ENCODE measurements at regions not wholly inside any gene's neighbourhood (a gene's known extent, or its start where the extent isn't known, plus 50 kb on each side); places are given as distances from the start of the nearest gene placed in this dataset.
A peak's percentile ranks its signal among the peaks of the same experiment; 100 is the strongest.

- DNase-seq: no peak
These were observed 324.9 kb upstream of the RUNX1 start for GRCh38 chr21:35373998-35374397.

- no peak for DNase-seq
These were observed 323.1 kb upstream of the RUNX1 start for GRCh38 chr21:35372201-35372600.

DNA sequence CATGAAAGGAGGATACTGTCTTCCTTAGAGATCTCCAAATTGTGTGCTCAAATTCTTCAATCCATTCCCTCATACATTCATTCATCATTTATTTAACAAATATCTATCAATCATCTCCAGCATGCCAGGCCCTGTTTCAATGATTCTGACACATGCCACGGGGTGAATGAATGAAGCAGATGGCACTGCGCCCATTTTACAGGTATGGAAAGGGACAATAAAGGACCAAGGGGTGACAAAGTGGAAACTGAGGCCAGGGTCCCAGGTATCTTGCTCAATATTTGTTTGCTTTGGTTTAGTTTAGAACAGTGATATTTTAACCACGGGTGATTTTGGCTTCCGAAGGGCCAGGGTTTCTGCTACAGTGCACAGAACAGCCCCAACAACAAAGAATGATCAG lies 321.6 kb upstream of the RUNX1 start:
- no peak for DNase-seq

GRCh38 chr21:35370071-35370470 lies 321.0 kb upstream of the RUNX1 start:
- no peak for DNase-seq

DNA sequence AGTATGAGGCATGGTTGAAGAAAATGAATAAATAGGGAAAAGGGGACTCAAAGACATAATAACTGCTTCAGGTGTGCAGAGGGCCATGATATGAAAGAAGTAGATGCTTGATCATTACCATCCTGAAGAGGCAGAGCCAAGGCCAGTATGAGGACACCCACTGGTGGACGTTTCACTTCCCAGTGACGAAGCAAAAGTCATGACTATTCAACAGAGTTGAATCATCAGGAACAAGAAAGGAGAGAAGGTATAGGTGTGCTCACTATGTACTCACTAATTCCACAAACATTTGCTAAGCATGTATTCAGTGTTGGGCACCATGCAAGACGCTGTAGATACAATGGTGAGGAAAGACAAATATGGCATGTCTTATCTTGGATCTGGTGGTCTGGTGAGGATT lies 319.2 kb upstream of the RUNX1 start:
- no peak for DNase-seq

DNA sequence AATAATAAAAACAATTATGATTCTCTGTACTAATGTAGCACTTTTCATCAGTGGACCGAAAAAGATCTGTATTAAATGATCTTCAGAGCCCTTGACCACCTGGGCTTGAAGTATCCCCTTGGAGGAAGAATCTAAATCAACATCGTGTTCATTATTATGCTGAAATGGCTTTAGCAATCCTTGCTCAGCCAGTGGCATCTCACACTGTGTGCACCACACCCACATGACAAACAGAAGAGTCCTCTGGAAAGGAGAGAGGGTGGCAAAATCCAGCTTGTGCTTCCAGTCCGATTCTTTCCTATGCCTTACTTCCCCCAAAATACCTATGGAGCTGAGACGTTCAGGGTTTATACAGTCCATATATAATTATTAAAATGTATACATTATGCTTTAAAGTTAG lies 318.5 kb upstream of the RUNX1 start:
- no peak for DNase-seq

- DNase-seq: peak; percentile 78
These were observed 317.4 kb upstream of the RUNX1 start for GRCh38 chr21:35366394-35367080.

DNA sequence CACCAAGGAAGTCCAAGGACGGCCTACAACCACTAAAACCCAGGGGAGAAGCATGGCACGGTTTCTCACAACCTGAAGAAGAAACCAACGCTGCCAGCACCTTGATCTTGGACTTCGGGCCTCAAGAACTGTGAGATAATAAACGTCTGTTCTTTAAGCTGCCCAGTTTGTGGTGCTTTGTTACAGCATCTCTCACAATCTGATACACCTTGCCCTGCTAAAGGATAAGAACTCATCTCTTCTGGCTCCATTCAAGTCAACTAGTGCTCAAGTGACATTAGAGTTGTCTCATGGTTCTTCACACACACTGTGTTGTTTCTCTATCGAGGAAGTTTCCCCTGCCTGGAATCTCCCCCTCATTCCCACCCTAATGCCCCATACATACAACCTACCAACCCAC lies 314.4 kb upstream of the RUNX1 start:
- no peak for DNase-seq

GRCh38 chr21:35361988-35362387 lies 312.9 kb upstream of the RUNX1 start:
- no peak for DNase-seq

GRCh38 chr21:35360870-35361570 lies 311.9 kb upstream of the RUNX1 start:
- no peak for DNase-seq

- no peak for DNase-seq
These were observed 310.0 kb upstream of the RUNX1 start for GRCh38 chr21:35359076-35359475.

DNA sequence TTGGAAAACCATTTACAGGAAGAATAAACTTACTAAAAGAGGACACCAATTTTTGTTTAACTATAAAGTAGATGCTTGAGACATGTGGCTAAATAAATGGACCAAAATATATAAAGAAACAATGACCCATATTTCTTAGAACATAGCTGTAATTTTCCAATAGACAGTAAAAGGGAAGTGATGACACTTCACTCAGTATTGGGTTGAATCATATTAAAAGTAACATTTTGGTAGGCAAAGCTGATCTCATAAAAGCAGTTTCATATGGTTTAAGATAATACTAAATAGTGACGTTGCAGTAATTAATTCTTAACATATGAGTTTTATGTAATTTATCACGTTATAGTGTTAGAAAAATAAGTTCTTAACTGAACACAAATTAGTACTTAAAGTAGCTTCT lies 308.9 kb upstream of the RUNX1 start:
- no peak for DNase-seq

DNA sequence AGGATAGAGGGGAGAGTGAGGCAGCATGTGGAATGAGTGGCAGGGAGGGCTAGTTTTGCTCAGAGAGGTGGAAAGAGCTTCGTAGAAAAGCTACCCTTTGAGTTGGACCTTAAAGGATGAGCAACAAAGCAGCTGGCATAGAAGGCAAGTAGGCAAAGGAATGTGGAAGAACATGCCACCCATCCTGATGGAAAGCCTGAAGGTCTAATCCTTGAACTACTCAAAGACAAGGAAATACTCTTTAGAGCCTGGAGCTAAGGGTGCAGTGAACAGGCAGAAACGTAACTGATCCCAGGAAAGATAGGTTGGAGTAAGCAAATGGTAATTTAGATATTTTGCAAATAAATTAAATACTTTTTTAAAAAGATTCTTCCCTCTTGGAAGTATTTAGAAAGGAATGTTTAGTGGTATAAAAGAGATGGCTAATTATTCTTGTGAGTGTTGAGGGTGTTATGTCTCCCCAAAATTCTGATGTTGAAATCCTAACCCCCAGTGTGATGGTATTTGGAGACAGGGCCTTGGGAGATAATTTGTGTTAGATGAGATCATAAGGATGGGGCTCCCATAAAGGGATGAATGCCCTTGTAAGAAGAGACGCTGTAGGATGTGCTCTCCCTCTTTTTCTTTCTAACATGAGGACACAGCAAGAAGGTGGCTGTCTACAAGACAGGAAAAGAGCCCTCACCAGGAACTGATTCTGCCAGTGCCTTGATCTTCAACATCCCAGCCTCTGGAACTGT lies 308.1 kb upstream of the RUNX1 start:
- DNase-seq: no peak

DNA sequence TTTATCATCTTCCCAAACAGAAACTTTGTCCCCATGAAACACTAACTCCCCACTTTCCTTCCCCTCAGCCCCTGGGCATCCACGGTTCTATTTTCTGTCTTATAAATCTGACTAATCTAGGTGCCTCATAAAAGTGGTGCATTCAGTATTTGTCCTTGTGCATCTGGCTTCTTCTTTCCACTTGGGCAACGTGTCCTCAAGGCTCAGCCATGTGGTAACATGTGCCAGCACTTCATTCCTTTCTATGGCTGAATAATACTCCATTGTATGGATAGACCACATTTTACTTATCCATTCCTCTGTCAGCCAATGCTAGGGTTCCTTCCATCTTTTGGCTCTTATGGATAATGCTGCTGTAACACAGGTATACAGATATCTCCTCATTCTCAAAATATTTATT lies 305.0 kb upstream of the RUNX1 start:
- DNase-seq: no peak

DNA sequence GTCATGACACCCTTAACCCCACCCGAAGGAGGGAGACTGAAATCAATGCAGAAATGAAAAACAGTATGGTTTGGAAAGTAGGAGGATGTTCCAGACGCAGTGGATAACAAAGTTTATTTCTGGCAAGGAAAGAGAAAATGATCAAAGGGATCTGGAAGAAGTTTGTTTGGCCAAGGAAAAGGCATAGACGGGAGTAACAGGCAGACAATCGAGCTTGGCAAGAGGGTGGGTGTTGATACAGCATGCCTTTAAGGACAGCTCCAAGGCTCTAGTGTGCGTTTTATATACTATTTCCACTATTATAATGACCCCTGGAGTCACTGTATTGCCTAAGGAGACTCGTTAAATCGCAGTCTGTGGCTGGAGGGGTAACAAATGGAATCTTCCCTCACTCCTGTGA lies 303.7 kb upstream of the RUNX1 start:
- no peak for DNase-seq

DNA sequence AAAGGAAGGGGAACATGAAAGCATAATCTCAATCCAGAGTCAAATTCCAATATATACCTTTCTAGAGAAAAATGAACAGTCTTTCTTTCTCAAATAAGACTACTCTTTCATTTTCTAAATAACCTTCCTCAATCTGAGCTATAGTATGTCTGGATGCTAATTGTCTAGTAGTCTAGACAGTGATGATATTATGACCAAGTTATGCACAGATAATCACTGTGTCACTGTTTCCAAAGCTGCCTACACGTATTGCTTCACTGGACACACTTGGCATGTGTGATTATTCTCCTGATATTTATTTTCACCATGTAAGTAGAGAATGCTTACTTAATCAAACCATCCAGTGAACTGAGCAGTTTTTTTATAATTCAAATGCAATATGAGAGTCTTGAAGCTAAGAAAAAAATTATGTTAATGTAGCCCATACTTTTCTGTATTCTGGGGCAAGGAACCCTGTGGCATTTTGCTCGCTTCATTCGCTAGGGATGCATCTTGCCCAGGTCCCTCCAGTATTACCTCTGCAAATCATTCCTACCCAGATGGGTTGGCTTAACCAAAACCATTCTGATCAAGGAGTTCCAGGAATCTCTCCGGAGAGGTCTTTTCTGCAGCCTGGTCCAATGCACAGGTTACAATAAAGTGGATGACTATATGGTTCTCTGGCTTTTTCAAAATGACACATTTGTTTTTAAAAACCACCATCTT lies 303.1 kb upstream of the RUNX1 start:
- DNase-seq: no peak

- no peak for DNase-seq
These were observed 302.3 kb upstream of the RUNX1 start for GRCh38 chr21:35351434-35351833.

GRCh38 chr21:35350965-35351364 lies 301.9 kb upstream of the RUNX1 start:
- no peak for DNase-seq

DNA sequence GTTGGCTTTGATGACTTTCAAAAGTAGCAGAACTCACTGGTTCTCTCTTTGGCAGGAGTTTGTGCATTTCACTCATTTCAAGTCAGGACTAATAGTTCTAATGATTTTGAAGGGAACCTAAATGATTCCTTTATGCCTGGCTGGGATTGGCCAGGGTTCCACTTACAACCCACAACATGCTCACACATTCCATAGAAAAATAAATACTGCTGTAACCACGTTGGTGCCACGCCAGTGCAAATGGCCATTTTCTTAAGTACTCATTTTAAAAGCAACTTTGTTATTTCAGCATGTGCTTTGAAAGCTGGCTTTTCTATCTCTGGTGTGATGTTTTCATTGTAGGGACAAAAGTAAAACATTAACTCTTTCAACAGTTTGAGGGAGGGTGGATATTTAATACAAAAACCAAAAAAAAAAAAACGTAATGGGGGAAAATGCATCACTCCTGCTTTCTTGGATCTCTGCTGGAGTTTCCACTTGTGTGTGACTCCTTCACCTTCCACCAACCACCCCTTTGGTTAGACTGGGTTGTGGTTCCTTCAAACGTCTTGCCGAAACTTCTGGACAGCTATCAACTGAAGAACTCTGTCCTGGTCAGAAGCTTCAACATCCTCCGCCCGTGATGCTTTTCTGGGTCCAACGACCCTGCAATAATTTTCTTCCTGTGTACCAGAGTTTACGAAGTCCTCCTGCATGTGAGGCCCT lies 300.4 kb upstream of the RUNX1 start:
- no peak for DNase-seq

DNA sequence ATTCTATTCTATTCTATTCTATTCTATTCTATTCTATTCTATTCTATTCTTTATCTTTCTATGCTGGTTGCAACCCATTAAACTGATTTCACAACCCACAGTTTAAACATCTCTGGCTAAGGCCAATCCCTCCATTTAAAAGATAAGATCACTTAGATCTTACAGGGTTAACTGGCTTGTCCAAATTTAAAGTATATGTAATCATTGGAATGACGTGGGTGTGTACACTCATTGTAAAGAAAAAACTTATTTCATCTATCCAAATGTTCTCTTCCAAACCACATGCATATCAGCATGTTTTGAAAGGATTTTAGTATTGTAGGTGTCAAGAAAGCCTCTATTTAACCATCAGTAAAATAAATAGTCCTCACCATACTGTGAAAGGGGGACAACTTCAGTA lies 299.6 kb upstream of the RUNX1 start:
- no peak for DNase-seq

- no peak for DNase-seq
These were observed 297.6 kb upstream of the RUNX1 start for GRCh38 chr21:35346697-35347096.

DNA sequence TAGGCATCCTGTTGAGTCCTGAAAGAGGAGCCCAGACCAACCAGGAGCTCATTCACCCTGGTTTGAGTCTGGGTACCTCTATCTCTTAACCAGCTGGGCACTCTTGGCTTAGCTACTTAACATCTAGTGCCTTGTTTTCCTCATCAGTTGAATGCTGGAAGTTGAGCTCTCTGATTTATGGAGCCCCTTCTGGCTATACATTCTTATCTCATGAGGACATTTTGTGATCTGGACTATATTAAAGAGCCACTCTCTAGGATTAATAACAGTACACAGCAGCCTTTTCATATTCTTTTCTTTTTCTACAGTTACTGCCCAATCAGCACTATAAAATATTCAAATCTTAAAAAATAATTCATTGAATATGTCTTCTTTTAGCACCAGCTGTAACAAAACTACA lies 296.9 kb upstream of the RUNX1 start:
- DNase-seq: no peak
